IMR-90 (cell line): ENCODE measurements at regions not wholly inside any gene's neighbourhood (a gene's known extent, or its start where the extent isn't known, plus 50 kb on each side); places are given as distances from the start of the nearest gene placed in this dataset.

ENCODE experiments used
- FOS ChIP-seq: fragments of 150-350 bp; IDR thresholded peaks from 2 replicates; pipeline ENCODE4 v1.6.1; 2016; ENCODE audit warnings: low read depth, low read length
- POLR2A ChIP-seq: IDR thresholded peaks from 2 replicates; pipeline ENCODE4 v1.6.1; 2012; ENCODE audit warnings: mild to moderate bottlenecking, low read depth, low read length
- TF ChIP-seq, protein P1 (sequence below): conservative IDR thresholded peaks from 2 replicates; pipeline ENCODE4 v1.5.1; 2012; ENCODE audit warnings: mild to moderate bottlenecking, low read depth, low read length, improper control_type of control experiment

DNA sequence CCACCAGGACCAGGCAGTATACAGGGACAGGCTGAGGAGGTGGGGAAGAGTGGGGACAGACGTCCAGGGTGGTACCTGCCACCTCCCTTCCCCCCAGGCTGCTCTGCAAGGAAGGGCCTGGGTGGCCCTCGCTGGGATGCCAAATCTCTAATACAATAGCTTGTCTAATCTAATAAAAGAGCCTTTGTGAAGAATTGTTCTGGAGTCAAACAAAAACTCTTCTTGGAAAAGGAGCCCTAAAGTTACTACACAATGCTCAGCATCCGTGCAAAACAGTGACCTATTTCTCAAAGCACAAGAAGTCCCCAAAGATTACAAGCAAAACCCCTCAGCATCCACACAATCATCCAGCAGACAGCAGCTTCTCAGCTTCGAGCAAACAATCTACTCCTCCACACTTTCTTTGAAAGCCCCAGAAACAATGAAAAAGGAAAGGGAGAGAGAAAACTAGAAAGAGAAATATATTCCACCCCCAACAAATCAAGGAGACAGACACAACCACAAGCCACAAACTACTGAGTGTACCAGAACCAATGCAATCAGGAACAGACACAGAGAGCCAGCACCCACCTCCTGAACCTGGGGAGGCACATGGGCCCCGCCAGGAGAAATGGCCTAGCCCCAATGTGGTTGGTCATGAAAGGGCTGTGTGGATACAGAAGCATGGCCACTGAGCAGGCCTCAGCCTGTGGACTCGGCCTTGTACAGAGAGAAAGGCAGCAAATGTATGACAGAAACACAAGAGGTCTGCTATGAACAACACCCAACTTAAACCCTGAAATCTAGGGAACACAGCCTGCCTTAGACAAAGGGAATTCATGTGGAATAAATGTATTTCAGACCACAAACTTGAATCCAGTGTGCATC, 177.1 kb upstream of the CHRNA7 start:
- TF ChIP-seq, protein P1, sequence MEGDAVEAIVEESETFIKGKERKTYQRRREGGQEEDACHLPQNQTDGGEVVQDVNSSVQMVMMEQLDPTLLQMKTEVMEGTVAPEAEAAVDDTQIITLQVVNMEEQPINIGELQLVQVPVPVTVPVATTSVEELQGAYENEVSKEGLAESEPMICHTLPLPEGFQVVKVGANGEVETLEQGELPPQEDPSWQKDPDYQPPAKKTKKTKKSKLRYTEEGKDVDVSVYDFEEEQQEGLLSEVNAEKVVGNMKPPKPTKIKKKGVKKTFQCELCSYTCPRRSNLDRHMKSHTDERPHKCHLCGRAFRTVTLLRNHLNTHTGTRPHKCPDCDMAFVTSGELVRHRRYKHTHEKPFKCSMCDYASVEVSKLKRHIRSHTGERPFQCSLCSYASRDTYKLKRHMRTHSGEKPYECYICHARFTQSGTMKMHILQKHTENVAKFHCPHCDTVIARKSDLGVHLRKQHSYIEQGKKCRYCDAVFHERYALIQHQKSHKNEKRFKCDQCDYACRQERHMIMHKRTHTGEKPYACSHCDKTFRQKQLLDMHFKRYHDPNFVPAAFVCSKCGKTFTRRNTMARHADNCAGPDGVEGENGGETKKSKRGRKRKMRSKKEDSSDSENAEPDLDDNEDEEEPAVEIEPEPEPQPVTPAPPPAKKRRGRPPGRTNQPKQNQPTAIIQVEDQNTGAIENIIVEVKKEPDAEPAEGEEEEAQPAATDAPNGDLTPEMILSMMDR, result no peak
- no peak for TF ChIP-seq FOS
- no peak for TF ChIP-seq POLR2A
